ENCODE measurements at regions not wholly inside any gene's neighbourhood (a gene's known extent, or its start where the extent isn't known, plus 50 kb on each side); places are given as distances from the start of the nearest gene placed in this dataset.

DNA sequence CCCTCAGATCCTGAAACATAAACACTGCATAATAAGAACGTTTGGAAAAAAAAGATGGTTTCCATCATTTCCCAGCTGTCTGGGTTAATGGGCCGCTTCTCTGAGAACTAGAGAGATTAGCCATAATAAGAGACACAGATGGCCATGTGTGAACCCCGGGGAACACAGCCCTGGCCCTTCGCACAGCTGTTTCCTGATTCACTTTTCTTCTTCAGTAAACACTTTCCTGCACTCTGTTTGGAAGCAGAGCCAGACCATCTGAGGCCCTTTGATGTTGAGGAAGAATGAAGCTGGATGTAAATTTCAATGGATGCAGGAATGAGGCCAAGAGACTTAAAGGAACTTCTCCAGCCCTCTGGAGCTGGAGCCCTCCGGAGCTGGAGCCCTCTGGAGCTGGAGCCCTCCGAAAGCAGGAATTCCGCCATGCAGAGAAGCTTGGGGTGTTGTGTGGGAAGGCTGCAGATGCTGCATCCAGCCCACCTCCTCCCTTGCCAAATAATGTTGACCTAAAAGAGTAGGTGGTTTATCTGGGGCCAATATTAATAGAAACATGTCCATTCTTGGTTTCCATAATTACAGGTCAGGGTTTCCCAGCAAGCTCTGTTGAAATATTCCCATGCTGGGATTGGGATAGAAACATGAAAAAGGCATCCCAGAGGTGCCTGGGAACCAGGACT lies 218.9 kb downstream of the NXNL2 start:
- DNase-seq (ENCODE audit: low spot score in 2 of 2), result no peak
- H3K27ac Mint-ChIP-seq, result no peak overlapping the region
- no peaks in the 10 kb centered on the region for H3K9me3 Mint-ChIP-seq
- ATAC-seq, result no peak
- no peaks in the 10 kb centered on the region for H3K36me3 Mint-ChIP-seq

DNA sequence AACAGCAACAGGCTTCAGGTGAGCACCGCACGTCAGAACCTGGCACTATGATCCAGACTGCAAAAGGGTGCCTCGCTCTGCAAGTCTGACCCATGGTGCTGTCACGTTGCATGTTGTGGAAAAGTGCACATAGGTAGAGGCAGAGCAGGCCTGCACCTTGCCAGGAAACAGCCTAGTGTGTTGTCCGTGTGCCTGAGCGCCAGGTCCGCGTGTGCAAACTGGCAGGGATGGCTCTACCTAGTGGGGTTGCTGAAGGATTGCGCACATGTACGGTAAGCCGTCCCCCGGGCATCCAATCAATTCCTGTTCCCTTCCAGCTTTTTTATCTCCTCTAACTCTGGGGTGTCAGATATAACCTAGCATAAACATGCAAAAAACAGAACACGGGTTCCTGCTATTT lies 219.5 kb downstream of the NXNL2 start:
- H3K9me3 Mint-ChIP-seq, result no peaks in the 10 kb centered on the region
- H3K27ac Mint-ChIP-seq, result no peak overlapping the region
- H3K36me3 Mint-ChIP-seq, result no peaks in the 10 kb centered on the region
- ATAC-seq (no peak), DNase-seq (ENCODE audit: low spot score in 2 of 2) (no peak)

DNA sequence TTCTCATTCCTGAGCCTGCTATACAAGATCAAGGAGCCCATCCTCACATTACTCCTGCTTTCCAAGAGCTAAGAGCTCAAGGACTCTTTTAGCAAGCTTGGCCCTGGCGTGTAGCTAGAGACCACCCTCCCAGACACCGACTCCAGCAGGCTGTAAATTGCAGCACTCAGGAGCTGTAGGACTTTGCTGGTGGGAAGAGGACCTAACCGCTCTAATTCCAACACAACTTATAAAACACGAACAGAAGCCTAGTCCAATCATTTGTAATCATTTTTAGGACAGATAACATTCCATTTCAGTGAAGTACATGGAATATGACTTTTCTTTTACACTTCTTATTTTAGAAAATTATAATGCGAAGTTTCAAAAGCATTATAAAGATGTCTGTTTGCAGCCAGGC lies 219.9 kb downstream of the NXNL2 start:
- DNase-seq (ENCODE audit: low spot score in 2 of 2), result no peak
- Mint-ChIP-seq H3K27ac (no peak overlapping the region), H3K9me3 (no peaks in the 10 kb centered on the region), H3K36me3 (no peaks in the 10 kb centered on the region)
- no peak for ATAC-seq

DNA sequence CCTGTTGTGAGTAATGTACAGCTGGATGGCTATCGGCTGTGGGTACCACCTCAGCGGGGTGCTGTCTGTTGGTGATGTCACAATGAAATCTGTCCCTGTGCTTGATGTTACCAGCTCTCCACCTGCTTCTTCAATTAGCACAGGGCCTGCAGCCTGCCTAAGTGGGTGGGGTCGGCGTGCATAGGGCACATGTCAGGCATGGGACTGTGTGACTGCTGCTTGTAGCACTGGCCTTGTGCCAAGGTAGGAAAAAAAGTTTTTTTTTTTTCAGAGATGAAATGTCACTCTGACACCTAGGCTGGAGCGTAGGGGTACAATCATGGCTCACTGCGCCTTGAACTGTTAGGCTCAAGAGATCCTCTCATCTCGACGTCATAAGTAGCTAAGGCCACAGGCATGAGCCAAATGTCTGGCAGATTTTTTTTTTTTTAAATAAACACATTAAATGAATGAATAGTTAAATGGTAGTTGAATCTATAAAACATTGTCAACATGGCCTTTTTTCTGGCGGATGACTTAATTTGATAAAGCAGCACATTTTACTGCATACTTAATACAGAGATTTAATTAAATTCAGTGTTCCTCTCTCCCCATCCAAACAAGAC lies 222.5 kb downstream of the NXNL2 start:
- DNase-seq (ENCODE audit: low spot score in 2 of 2) (no peak), ATAC-seq (no peak)
- no peaks in the 10 kb centered on the region for H3K36me3 Mint-ChIP-seq
- no peak overlapping the region for H3K27ac Mint-ChIP-seq
- H3K9me3 Mint-ChIP-seq, result no peaks in the 10 kb centered on the region

DNA sequence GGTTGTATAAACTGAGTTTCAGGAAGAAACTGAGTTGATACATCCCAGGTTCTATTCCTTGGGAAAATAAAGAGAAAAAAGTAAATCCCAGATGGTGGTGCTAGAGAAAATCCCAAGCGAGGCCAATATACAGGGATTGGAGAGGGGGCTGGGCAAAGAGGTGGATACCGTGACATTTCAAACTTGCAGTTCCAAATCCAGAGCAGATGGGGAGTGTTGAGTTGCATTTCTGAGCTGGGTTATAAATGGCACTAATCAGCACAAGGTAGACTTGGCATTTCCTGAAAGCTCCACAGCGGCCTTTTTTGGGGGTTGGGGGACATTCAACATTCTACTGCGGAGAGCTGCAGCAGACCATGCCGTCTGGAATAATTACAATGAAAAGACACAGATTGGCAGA lies 224.4 kb downstream of the NXNL2 start:
- H3K36me3 Mint-ChIP-seq, result no peaks in the 10 kb centered on the region
- ATAC-seq (no peak), DNase-seq (ENCODE audit: low spot score in 2 of 2) (no peak)
- no peaks in the 10 kb centered on the region for H3K9me3 Mint-ChIP-seq
- H3K27ac Mint-ChIP-seq, result no peak overlapping the region

DNA sequence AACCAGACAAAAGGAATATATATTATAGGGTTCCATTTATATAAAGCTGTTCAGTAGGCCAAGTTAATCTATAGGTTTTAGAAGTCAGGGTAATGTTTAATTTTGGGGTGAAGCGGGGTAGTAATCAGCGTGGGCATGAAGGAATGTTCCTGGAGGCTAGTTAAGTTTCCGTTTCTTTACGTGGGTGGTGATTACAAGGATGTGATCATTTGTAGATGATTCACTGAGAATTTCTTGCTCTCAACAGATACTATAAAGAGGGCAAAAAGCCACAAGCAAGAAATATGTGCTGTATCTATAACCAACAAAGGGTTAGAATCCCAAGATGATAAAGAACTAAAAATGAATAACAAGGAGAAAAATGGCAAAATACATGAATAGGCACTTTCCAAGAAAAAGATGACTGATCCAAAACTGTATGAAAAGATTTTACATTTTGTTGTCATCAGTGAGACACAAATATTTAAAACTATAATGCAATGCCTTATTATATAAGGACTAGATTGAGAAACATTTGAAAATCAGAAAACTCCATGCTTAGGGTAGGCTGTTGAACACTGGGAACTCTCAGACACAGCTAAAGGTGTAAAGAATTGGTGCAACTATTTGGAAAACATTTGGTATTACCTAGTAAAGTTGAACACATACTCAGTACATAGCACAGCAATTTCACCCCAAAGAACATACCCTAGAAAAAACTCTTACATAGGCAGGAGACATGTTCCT lies 224.3 kb upstream of the S1PR3 start:
- ATAC-seq, result no peak
- no peak overlapping the region for H3K27ac Mint-ChIP-seq
- no peaks in the 10 kb centered on the region for H3K9me3 Mint-ChIP-seq
- no peak for DNase-seq (ENCODE audit: low spot score in 2 of 2)
- no peaks in the 10 kb centered on the region for H3K36me3 Mint-ChIP-seq

DNA sequence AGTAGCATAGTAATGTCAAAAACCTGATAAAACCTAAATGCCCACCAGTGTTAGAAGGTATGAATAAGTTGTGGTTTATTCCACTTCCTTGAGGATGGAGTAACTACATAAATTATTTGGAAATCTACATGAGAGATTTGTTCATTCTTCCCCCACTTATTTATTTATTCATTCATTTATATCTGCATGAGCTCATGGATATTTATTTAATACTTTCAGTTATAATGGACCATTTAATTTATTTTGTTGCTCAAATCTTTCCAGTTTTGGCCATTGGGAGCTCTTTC lies 223.8 kb upstream of the S1PR3 start:
- DNase-seq (ENCODE audit: low spot score in 2 of 2) (no peak), ATAC-seq (no peak)
- Mint-ChIP-seq H3K27ac (no peak overlapping the region), H3K9me3 (no peaks in the 10 kb centered on the region), H3K36me3 (no peaks in the 10 kb centered on the region)

DNA sequence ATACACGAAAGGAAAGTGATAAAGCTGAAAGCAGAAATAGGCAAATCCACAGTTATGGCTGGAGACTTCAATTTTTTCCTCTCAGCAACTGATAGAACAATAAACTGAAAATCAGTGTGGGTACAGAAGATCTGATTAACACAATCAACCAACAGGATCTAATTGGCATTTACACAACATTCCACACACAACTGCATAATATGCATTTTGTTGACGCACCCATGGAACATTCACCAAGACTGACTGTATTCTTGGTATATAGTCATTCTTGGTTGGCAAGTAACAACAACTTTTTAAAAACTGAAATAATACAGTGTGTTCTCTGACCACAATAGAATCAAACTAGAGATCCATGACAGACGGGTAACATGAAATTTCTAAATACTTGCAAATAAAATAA lies 218.7 kb upstream of the S1PR3 start:
- Mint-ChIP-seq H3K9me3 (no peaks in the 10 kb centered on the region), H3K36me3 (no peaks in the 10 kb centered on the region), H3K27ac (no peak overlapping the region)
- ATAC-seq (no peak), DNase-seq (ENCODE audit: low spot score in 2 of 2) (no peak)

DNA sequence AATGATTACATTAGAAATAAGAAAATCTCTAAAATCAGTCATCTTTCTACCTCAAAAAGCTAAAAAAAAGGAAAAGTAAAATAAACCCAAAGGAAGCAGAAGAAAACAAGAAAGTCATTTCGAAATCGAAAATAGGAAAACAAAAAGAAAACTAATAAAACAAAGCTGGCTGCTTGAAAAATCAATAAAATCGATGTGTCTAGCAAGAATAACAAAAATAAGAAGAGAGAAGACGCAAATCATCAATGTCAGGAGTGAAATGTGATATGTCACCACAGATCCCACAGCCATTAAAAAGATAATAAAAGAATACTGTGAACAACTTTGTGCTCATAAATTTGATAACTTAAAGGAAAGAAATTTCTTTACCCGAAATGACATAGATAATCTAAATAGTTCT lies 218.1 kb upstream of the S1PR3 start:
- H3K36me3 Mint-ChIP-seq, result no peaks in the 10 kb centered on the region
- H3K27ac Mint-ChIP-seq, result no peak overlapping the region
- ATAC-seq, result no peak

DNA sequence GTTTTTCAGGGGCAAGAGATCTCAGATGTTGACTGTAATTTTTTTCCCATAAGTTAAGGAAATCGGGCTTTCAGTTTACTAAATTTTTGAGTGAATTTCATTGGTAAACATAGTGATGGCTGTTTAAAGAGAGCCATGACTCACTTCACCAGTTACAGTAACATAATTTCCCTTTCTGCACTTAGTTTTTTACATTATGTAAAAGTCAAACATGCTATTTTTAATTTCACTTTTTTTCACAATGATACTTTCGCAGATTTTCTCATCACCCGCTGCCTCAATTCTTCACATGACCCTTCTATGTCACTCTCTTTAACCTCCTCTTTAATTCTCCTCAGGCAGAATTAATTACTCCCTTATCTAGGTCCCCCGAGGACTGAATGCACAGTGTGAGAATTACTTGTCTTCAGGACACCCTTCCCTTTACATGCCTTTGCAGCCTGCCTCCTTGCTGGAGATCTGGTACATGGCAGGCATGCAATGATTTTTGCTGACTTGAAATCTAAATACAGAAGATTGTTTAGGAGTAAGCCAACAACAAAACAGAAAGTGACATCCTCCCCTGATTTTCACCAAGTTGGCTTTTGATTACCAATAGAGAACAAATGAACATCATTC lies 217.5 kb upstream of the S1PR3 start:
- ATAC-seq (no peak), DNase-seq (ENCODE audit: low spot score in 2 of 2) (no peak)
- Mint-ChIP-seq H3K36me3 (no peaks in the 10 kb centered on the region), H3K9me3 (no peaks in the 10 kb centered on the region), H3K27ac (no peak overlapping the region)

More for the DNA sequence above, 218.1 kb upstream of the S1PR3 start:
- H3K9me3 Mint-ChIP-seq, result no peaks in the 10 kb centered on the region
- no peak for DNase-seq (ENCODE audit: low spot score in 2 of 2)

DNA sequence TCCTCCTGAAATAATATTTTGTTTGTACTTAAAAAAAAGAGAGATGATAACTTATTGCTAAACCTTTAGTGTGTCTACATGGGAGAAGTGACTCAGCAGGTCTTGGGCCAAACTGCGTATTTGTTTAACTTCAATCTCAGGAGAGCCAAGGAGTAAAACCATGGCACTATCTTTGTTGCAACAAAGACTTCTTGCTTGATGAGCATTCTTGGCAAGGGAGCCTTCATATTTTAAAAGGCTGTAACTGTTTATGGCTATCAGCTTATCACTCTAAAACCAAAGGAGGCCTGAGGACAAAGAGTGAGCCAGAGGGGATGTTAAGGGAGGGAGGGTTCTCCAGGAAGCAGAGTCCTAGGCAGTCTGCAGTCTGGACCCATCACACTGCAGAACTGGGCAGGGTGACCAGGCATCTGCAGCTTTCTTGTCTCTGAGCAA lies 216.2 kb upstream of the S1PR3 start:
- Mint-ChIP-seq H3K27ac (no peak overlapping the region), H3K36me3 (no peaks in the 10 kb centered on the region), H3K9me3 (no peaks in the 10 kb centered on the region)
- ATAC-seq, result no peak
- no peak for DNase-seq (ENCODE audit: low spot score in 2 of 2)

DNA sequence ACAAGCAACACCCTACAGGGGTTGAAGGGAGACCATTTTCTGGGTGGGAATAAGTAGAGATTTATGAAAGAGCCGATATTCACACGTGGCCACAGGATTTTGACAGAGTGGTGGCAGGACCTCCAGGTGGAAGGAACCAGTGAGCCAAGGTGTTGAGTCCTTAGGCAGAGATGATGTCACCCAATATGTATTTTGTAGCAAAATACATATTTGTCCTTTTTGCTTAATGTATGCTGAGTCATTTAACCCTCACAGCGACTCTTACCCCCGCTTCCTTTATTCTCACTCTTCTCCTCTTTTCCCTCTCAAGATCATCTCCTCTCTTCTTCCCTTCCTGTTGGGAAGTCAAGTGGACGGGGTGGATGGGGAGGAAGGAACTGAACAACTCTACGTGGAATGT lies 215.7 kb upstream of the S1PR3 start:
- Mint-ChIP-seq H3K9me3 (no peaks in the 10 kb centered on the region), H3K27ac (no peak overlapping the region), H3K36me3 (no peaks in the 10 kb centered on the region)
- ATAC-seq (no peak), DNase-seq (ENCODE audit: low spot score in 2 of 2) (no peak)

DNA sequence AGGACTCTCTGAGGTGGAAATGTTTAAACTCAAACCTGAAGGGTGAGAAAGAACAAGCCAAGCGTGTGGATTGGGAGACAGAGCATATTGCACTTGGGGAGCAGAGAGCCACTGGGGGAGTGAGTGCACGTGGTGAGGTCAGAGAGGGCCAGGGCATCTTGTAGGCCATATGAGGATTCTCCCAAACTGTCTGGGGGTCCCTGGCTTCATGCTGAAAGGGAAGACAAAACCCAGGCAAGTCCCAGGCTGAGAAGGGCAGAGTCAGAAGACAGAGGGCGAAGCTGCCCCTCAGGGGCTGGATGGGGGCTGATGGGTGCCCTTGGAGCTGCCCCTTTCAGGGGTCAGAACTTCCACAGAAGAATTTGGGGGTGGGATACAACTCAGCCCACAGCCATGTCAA lies 215.3 kb upstream of the S1PR3 start:
- Mint-ChIP-seq H3K27ac (peak overlapping the region in 1 of 2 donors; percentile 25), H3K9me3 (no peaks in the 10 kb centered on the region), H3K36me3 (no peaks in the 10 kb centered on the region)
- DNase-seq (ENCODE audit: low spot score in 2 of 2) (no peak), ATAC-seq (no peak)

DNA sequence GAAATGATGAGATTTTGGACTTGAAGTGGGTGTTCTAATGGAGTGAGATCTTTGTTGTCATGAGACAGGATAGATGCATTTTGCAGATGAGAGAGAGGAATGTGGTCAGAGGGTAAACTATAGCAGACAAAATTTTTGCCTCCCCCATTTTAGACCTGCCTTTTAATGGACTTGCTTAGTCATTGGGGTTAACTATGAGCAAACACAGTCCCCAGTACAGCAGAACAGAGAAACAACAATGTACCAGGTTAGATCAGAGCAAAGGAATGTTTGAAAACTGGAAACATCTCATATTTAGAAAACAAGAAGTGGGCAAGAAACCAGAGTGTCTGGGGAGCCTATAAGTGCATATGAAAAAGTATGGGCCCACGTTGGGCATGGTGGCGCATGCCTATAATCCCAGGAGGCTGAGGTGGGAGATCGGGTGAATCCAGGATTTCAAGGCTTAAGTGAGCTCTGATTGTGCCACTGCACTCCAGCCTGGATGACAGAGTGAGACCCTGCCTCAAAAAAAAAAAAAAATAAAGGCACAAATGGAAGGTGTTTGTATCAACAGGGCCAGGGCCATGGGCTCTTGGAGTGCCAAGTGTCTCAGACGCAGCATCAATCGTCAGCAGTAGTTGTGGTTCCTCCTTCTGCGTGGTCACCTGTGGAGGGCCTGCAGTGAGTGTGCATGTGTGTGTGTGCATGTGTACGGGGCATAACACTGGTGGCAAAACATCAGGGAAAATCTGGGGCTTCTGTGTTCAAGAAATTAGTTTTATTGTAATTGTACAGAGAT lies 214.4 kb upstream of the S1PR3 start:
- Mint-ChIP-seq H3K9me3 (no peaks in the 10 kb centered on the region), H3K36me3 (no peaks in the 10 kb centered on the region), H3K27ac (no peak overlapping the region)
- DNase-seq (ENCODE audit: low spot score in 2 of 2) (no peak), ATAC-seq (no peak)

DNA sequence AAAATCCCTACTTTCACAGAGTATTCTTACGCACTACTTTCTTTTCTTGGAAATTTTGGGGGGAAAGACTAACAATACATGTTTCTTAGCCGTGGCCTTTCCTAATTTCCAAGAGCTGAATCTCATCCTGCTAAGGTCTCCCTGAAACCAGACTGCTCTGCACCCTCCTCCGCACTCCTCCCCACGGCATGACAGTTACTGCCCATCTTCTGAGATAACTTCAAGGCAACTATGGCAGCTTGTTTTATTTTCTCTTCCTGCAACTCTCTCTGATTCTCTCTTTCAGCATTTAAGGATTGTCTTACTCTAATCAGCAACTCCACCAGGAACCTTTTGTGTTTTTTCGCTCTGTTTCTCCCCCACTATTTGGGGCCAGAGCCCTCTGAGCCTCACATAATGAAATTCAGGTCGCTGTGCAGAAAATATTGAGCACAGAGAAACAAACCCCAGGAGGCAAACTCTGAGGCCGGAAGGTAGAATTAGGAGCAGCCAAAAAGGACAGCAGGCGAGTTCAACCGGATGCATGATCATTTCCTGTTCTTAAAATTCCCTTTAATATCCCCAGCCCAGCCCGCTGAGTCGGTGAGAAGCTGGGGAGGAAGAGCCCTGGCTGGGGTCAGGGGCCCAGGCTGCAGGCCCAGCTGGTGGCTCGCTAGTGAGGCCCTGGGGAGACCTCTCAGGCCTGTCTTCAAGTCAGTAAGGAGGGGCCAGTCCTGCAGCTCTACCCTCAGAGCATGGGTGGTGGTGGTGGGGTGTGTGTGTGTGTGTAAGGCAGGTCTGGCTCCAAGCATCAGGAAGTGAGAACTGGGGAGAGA lies 213.6 kb upstream of the S1PR3 start:
- Mint-ChIP-seq H3K9me3 (no peaks in the 10 kb centered on the region), H3K36me3 (no peaks in the 10 kb centered on the region), H3K27ac (no peak overlapping the region)
- DNase-seq (ENCODE audit: low spot score in 2 of 2) (no peak), ATAC-seq (no peak)

DNA sequence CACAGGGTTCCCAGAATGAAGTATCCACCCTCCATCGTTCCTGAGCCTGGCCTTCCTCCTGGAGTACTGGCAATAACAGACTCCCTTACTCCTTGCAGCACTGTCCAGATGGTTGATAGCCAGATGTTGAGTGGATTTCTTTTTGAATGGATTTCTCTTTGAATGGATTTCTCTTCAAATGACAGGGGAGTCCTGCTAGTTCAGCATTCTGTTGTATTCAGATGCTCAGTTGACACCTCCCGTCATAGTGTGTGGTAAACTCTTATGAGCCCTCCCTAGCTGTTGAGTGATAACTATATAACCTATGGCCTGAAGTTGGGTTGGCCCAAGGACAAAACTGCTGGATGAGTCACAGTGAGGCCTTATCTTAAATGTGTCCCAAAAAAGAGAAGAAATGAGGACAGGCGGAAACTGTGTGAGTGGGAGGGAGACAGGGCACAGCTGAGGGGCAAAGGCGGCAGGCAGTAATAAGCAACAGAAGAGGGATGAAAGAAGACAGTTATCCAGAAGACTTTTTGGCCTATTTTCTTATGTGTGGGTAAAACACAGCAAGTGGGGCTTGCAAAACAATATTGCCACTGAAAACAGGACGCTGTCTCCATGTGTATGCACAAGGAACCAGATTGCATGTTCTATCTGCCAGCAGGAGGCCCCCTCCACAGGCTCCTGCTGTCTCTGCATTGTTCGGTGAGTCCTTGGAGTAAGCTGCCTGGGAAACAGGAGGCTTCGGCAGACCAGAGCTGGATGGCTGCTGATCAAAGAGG lies 209.5 kb upstream of the S1PR3 start:
- H3K36me3 Mint-ChIP-seq, result no peaks in the 10 kb centered on the region
- DNase-seq (ENCODE audit: low spot score in 2 of 2), result no peak

More for the DNA sequence above, 209.5 kb upstream of the S1PR3 start:
- Mint-ChIP-seq H3K27ac (no peak overlapping the region), H3K9me3 (no peaks in the 10 kb centered on the region)
- no peak for ATAC-seq

All from activated naive CD4-positive, alpha-beta T cell treated with anti-CD3 and anti-CD28 coated beads, Interleukin-2, amount 50 U/mL, for 72 hours (primary cell).